ENCODE measurements at regions not wholly inside any gene's neighbourhood (a gene's known extent, or its start where the extent isn't known, plus 50 kb on each side); places are given as distances from the start of the nearest gene placed in this dataset.

- TF ChIP-seq EP300 (IDR thresholded peaks at IDR 0.05; ENCODE audit: low read depth) = no peak
- TF ChIP-seq CTCF (IDR thresholded peaks at IDR 0.05) = no peak
- no peak for TF ChIP-seq POLR2AphosphoS5 (IDR thresholded peaks at IDR 0.05)
Measured at GRCh38 chr1:114310695-114311271, 157.1 kb upstream of the SYT6 start.

All from transverse colon (tissue), 4 donors.